IPS-20b (cell line): ENCODE measurements at regions not wholly inside any gene's neighbourhood (a gene's known extent, or its start where the extent isn't known, plus 50 kb on each side); places are given as distances from the start of the nearest gene placed in this dataset.

Experiments used
- H3K27ac ChIP-seq: one replicate; pipeline ENCODE4 v1.5.1; 2013; ENCODE audit warnings: low read length
- H3K27me3 ChIP-seq: 2 replicates; pipeline ENCODE4 v1.6.1; 2013; ENCODE audit warnings: mild to moderate bottlenecking, low read length, inconsistent platforms; ENCODE audit not compliant: insufficient read depth
- H3K36me3 ChIP-seq: 2 replicates; pipeline ENCODE4 v1.6.1; 2013; ENCODE audit warnings: low read depth, mild to moderate bottlenecking, inconsistent platforms, low read length, moderate library complexity; ENCODE audit not compliant: insufficient read depth
- H3K4me1 ChIP-seq: 2 replicates; pipeline ENCODE4 v1.6.1; 2013; ENCODE audit warnings: mild to moderate bottlenecking, control low read depth, inconsistent platforms, low read length, moderate library complexity; ENCODE audit not compliant: insufficient read depth
- H3K4me3 ChIP-seq: 2 replicates; pipeline ENCODE4 v1.5.1; 2013; ENCODE audit warnings: mild to moderate bottlenecking, low read length, inconsistent platforms
- H3K9ac ChIP-seq: 2 replicates; pipeline ENCODE4 v1.6.1; 2013; ENCODE audit warnings: low read depth, mild to moderate bottlenecking, inconsistent platforms, low read length, moderate library complexity
- H3K9me3 ChIP-seq: 2 replicates; pipeline ENCODE4 v1.6.1; 2013; ENCODE audit warnings: mild to moderate bottlenecking, low read depth, low read length, inconsistent platforms; ENCODE audit not compliant: insufficient read depth

DNA sequence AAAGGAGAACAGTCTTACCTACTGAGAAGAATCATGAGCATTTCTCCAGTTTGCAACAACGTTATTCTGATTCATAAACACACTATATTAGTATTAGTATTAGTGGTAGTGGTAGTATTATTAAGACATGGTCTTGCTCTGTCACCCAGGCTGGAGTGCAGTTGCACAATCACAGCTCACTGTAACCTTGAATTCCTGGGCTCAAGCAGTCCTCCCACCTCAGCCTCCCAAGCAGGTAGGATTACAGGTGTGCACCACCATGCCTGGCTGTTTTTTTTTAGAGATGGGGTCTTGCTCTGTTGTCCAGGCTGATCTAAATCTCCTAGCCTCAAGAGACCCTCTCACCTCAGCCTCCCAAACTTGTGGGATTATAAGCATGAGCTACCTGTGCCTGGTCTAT is 363.5 kb downstream of the SAMD5 start:
- H3K27ac ChIP-seq = no peak overlapping the region
- H3K9ac ChIP-seq = no peak overlapping the region
- H3K4me3 ChIP-seq = no peak overlapping the region
- no peaks in the 10 kb centered on the region for H3K9me3 ChIP-seq
- no peaks in the 10 kb centered on the region for H3K4me1 ChIP-seq
- no peaks in the 10 kb centered on the region for H3K36me3 ChIP-seq
- no peaks in the 10 kb centered on the region for H3K27me3 ChIP-seq

DNA sequence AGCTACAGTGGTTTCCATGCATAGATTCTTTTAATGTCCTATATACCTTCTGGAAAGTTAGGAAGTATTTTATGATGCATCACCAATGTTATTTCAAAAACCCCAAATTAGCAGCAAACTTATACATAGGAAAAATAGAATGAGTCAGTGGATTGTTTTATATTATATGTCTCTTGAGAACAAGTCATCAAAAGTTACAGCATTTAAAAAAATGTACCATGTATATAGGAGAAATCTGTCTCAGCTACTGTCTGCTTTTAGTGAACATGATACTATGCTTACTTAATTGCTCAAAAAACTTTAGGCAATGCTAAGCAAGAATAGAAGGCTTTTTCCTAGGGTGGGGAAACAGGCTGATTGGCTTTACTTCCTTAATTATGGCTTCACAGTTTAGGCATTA is 365.3 kb downstream of the SAMD5 start:
- H3K9me3 ChIP-seq = no peaks in the 10 kb centered on the region
- no peak overlapping the region for H3K4me3 ChIP-seq
- no peaks in the 10 kb centered on the region for H3K27me3 ChIP-seq
- no peak overlapping the region for H3K9ac ChIP-seq
- no peaks in the 10 kb centered on the region for H3K36me3 ChIP-seq
- no peak overlapping the region for H3K27ac ChIP-seq
- no peaks in the 10 kb centered on the region for H3K4me1 ChIP-seq

DNA sequence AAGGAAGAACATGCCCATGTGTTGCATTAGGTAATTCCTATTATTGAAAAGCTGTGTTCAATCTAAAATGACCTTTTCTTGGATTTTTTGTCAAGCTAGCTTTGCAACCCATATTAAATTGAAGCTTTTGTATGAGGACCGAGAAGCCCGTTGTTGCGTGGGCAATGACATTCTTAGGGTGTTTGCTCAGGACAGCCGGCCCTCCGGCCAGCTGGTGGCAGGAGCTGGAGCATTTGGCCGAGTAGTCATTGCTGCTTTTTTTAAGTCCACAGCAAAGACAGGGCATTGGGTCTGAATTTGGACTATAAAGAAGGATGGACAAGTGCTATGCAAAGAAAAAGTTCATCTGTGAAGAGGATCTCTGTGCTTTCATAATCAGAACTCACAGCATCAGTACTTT is 365.8 kb downstream of the SAMD5 start:
- no peaks in the 10 kb centered on the region for H3K4me1 ChIP-seq
- no peak overlapping the region for H3K9ac ChIP-seq
- no peaks in the 10 kb centered on the region for H3K27me3 ChIP-seq
- no peaks in the 10 kb centered on the region for H3K36me3 ChIP-seq
- no peak overlapping the region for H3K27ac ChIP-seq
- no peaks in the 10 kb centered on the region for H3K9me3 ChIP-seq
- no peak overlapping the region for H3K4me3 ChIP-seq

DNA sequence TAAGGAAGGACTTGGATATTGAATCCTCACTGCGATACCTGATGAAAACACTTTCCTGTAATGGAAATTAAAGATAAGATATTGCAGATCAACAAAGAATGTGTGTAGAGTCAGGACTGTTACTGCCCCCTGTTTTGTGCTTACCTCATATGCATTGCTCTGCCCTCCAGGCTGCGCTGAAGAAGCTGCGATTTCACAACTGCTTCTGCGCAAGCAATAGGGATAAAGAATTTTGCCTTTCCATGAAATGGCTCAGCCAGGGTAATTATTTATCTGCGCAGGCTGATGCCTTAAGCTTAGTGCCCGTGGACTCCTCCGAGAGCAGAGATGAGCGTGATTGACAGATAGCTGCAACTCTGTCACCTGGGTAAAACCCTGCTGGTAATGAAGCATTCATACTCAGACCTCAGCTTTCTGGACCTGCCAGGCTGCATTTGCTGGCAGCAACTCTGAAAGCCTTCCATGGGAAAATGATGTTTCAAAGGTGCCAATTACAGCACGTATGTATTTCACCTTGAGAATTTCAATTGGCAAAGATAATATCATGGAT is 370.6 kb downstream of the SAMD5 start:
- Histone ChIP-seq H3K4me3 (no peak overlapping the region), H3K27me3 (no peaks in the 10 kb centered on the region), H3K9ac (no peak overlapping the region), H3K4me1 (peaks cover 7% of the 10 kb centered on the region; the same call in 1 of the 2 replicates), H3K27ac (no peak overlapping the region), H3K36me3 (no peaks in the 10 kb centered on the region), H3K9me3 (no peaks in the 10 kb centered on the region)

DNA sequence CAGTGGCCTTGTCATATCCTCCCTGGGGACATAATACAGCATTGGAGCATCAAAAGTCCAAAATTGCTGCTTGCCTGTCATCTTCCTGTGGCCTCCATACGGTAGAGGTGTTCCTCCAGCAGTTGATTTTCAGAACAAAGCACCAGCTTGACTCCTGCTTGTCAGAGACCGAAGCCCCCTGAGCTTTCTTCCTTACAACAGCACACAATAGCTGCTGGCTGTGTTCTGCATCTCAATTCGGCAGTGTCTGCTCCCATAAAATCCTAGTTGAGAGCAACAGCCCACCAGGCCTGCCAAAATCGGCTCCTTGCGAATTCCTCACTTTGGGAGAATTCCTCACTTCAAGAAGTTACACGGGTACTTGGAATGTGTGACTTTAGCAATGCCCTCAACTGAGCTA is 372.9 kb downstream of the SAMD5 start:
- no peaks in the 10 kb centered on the region for H3K27me3 ChIP-seq
- H3K4me3 ChIP-seq = no peak overlapping the region
- peaks cover 7% of the 10 kb centered on the region; the same call in 1 of the 2 replicates for H3K4me1 ChIP-seq

DNA sequence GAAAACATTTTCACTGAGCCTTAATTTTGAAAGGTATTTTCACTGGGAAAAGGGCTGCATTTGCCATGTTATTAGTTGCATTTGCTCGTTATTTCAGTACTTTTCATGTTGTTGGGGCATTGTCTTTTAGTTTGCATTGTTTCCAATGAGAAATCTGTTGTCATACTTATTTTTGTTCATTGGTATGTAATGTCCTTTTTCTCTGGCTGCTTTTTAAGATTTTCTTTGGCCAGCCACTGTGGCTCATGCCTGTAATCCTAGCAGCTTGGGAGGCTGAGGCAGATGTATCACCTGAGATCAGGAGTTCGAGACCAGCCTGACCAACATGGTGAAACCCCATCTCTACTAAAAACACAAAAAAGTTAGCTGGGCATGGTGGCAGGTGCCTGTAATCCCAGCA is 379.9 kb downstream of the SAMD5 start:
- no peaks in the 10 kb centered on the region for H3K9me3 ChIP-seq
- no peaks in the 10 kb centered on the region for H3K27me3 ChIP-seq
- no peak overlapping the region for H3K9ac ChIP-seq
- no peak overlapping the region for H3K27ac ChIP-seq
- H3K36me3 ChIP-seq = no peaks in the 10 kb centered on the region
- no peak overlapping the region for H3K4me3 ChIP-seq
- no peaks in the 10 kb centered on the region; the same call in 1 of the 2 replicates for H3K4me1 ChIP-seq

More for the DNA sequence above, 372.9 kb downstream of the SAMD5 start:
- no peaks in the 10 kb centered on the region for H3K9me3 ChIP-seq
- H3K9ac ChIP-seq = no peak overlapping the region
- no peak overlapping the region for H3K27ac ChIP-seq
- H3K36me3 ChIP-seq = no peaks in the 10 kb centered on the region

DNA sequence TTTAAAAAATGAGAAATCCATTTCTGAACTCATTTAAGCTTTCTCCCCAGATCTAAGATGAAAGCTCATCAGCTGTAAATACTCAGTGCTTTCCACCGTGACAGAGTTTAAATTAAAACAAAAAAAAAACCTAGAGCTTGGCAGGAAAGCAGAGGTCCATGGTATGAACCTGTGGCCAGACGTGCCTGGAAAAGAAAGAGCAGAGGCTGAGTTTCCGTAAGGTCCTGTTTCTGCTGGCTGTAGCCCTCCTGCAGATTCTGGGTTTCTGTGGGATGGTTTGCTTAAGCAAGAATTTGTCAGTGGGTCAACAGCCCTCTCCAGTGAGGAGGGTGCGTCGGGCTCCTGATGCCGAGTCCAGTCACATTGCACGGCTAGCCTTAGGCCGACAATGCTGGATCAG is 383.2 kb downstream of the SAMD5 start:
- no peaks in the 10 kb centered on the region for H3K27me3 ChIP-seq
- no peak overlapping the region for H3K4me3 ChIP-seq
- no peak overlapping the region for H3K9ac ChIP-seq
- no peaks in the 10 kb centered on the region for H3K9me3 ChIP-seq
- no peak overlapping the region for H3K27ac ChIP-seq
- no peaks in the 10 kb centered on the region for H3K4me1 ChIP-seq
- H3K36me3 ChIP-seq = no peaks in the 10 kb centered on the region

DNA sequence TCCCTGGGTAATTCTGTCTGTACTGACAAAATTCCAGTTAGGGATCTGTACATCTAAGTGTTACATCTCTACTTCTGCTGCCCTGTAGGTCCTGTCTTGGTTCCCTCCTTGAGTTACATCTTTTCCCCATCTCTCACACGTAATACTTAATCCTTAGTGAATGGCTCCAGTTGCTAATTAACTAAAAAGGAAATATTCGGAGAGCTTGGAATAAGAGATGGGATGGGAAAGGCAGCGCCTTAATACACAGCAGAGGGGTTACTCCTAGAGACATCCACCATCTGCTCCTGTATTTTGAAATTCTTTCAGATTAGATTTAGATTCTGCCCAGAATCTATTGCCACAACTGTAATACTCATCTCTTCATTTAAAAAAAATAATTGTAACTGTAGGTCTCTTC is 384.0 kb downstream of the SAMD5 start:
- H3K9me3 ChIP-seq = no peaks in the 10 kb centered on the region
- H3K36me3 ChIP-seq = no peaks in the 10 kb centered on the region
- H3K9ac ChIP-seq = no peak overlapping the region
- no peaks in the 10 kb centered on the region for H3K4me1 ChIP-seq
- no peaks in the 10 kb centered on the region for H3K27me3 ChIP-seq
- H3K27ac ChIP-seq = no peak overlapping the region
- no peak overlapping the region for H3K4me3 ChIP-seq

DNA sequence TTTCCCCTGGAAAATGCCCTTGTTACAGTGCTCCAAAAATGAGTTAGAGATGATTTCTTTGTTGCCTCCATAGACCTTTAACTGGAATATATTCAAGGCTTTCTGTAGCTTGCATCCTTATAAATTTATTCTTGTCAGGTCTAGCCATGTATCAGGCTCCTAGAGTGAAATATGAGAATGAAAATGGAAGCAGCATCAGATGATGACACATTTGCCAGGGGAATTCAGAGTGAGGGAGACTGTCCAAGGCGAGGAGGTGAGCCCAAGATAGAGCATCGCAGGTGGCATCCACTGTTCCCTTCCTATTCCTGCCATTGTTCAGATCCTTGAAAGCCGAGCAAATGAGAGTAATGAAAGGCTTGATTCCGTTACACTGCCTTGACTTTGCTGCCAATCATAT is 386.8 kb downstream of the SAMD5 start:
- no peak overlapping the region for H3K27ac ChIP-seq
- no peak overlapping the region for H3K4me3 ChIP-seq
- H3K4me1 ChIP-seq = peaks cover under 1% of the 10 kb centered on the region; the same call in 1 of the 2 replicates
- H3K9ac ChIP-seq = no peak overlapping the region
- H3K27me3 ChIP-seq = no peaks in the 10 kb centered on the region
- no peaks in the 10 kb centered on the region for H3K9me3 ChIP-seq
- H3K36me3 ChIP-seq = no peaks in the 10 kb centered on the region

DNA sequence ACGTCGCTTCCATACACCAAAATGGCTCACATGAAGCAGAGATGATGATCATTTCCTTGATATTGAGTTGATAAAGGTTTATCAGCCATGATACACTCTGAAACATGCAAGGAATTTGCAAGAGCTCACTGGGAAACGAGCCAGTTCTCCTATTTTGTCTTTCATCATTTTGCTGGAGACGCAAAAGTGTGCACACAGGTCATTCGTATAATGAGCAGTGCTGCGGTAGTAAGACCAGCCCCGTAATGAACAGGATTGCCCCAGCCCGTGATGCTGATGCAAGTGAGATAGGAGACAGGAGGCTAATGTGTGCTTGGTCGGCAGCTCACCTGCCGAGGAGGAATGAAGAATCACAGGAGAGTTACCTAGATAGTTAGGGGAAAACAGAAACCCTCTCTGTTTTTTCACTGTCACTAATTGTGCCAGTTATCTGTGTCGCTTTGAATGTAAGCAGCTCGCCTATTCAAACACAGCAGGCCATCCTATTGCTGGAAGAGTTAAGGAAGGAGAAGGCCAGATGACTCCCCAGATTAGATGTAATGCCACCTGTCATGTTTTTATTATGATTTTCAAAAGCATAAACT is 391.8 kb downstream of the SAMD5 start:
- no peaks in the 10 kb centered on the region for H3K36me3 ChIP-seq
- no peaks in the 10 kb centered on the region for H3K9me3 ChIP-seq
- H3K9ac ChIP-seq = no peak overlapping the region
- no peaks in the 10 kb centered on the region for H3K27me3 ChIP-seq
- no peak overlapping the region for H3K27ac ChIP-seq
- no peak overlapping the region for H3K4me3 ChIP-seq
- H3K4me1 ChIP-seq = peaks cover 6% of the 10 kb centered on the region; the same call in 1 of the 2 replicates

DNA sequence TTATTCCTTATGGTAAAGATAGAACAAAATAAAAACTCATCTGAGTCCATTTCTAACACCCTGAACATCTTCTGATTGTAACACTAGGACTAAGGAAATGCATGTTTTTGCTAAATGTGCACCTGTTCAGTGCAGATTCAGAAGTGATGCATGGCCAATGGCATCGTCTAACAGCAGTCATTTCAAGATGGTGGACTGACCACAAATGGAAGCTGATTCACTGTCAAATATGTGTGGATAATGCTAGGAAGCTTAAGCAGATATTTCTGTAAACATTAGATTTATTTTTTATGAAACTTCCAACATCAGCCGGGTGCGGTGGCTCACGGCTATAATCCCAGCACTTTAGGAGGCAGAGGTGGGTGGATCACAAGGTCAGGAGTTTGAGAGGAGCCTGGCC is 394.8 kb downstream of the SAMD5 start:
- H3K4me3 ChIP-seq = no peak overlapping the region
- no peaks in the 10 kb centered on the region for H3K36me3 ChIP-seq
- no peak overlapping the region for H3K27ac ChIP-seq
- H3K9me3 ChIP-seq = no peaks in the 10 kb centered on the region
- H3K9ac ChIP-seq = no peak overlapping the region
- H3K27me3 ChIP-seq = no peaks in the 10 kb centered on the region
- peaks cover 17% of the 10 kb centered on the region; the same call in 1 of the 2 replicates for H3K4me1 ChIP-seq

DNA sequence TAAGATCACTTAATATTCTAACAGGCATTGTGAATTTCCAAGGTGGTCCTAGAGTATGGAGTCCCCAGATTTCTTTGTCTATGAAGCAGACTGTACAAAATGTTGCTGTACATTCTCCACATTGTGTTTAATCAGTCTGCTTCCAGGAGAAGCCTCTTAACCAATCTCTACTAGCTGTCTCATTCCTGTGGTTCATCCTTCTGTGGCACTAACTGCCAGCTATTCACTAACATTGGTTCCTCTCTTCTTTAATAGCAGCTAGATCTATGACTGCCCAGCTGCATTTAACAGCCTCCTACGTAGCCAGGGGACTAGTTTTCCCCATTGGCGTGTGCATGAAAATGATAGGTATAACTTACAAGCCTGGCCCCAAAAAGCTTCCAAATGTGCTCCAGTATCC is 395.4 kb downstream of the SAMD5 start:
- no peak overlapping the region for H3K4me3 ChIP-seq
- H3K27ac ChIP-seq = no peak overlapping the region
- peaks cover 17% of the 10 kb centered on the region; the same call in 1 of the 2 replicates for H3K4me1 ChIP-seq
- H3K9me3 ChIP-seq = no peaks in the 10 kb centered on the region
- no peaks in the 10 kb centered on the region for H3K36me3 ChIP-seq
- no peaks in the 10 kb centered on the region for H3K27me3 ChIP-seq
- H3K9ac ChIP-seq = no peak overlapping the region
